ENCODE measurements at regions not wholly inside any gene's neighbourhood (a gene's known extent, or its start where the extent isn't known, plus 50 kb on each side); places are given as distances from the start of the nearest gene placed in this dataset.

- TF ChIP-seq, protein P1, sequence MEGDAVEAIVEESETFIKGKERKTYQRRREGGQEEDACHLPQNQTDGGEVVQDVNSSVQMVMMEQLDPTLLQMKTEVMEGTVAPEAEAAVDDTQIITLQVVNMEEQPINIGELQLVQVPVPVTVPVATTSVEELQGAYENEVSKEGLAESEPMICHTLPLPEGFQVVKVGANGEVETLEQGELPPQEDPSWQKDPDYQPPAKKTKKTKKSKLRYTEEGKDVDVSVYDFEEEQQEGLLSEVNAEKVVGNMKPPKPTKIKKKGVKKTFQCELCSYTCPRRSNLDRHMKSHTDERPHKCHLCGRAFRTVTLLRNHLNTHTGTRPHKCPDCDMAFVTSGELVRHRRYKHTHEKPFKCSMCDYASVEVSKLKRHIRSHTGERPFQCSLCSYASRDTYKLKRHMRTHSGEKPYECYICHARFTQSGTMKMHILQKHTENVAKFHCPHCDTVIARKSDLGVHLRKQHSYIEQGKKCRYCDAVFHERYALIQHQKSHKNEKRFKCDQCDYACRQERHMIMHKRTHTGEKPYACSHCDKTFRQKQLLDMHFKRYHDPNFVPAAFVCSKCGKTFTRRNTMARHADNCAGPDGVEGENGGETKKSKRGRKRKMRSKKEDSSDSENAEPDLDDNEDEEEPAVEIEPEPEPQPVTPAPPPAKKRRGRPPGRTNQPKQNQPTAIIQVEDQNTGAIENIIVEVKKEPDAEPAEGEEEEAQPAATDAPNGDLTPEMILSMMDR (IDR thresholded peaks at IDR 0.05; ENCODE audit: borderline replicate concordance, extremely low read depth, insufficient read depth): no peak
- peaks cover 3% of the 10 kb centered on the region for H3K27me3 ChIP-seq (ENCODE audit: control insufficient read depth, insufficient read depth, low read length)
- FAIRE-seq: no peak
- intact Hi-C loops (cut with DNase I): no loop called here
- no peak overlapping the region for H3K9ac ChIP-seq (ENCODE audit: low read length in 3 of 3)
- H3K4me3 ChIP-seq (ENCODE audit: low read length in 3 of 3): no peak overlapping the region
- H3K9me3 ChIP-seq (ENCODE audit: control insufficient read depth in 2 of 3, insufficient read depth in 1 of 3, low read length in 3 of 3): no peaks in the 10 kb centered on the region
- no peaks in the 10 kb centered on the region for H3K36me3 ChIP-seq (ENCODE audit: control insufficient read depth in 2 of 3, insufficient read depth in 3 of 3, low read length in 3 of 3)
- H3K27ac ChIP-seq (ENCODE audit: low read depth in 2 of 2, low read length in 2 of 2): no peak overlapping the region
- DNase-seq: no peak
- peaks cover 0 to 7% (median 5%) of the 10 kb centered on the region in 3 donors for H3K4me1 ChIP-seq (ENCODE audit: control insufficient read depth in 2 of 3, insufficient read depth in 2 of 3, low read depth in 1 of 3, low read length in 3 of 3)
Measured at GRCh38 chrX:69110116-69110530, 55.1 kb downstream of the PJA1 start.

GRCh38 chrX:69109706-69110105 is 55.5 kb downstream of the PJA1 start:
- no peak overlapping the region for H3K27ac ChIP-seq (ENCODE audit: low read depth in 2 of 2, low read length in 2 of 2)

DNA sequence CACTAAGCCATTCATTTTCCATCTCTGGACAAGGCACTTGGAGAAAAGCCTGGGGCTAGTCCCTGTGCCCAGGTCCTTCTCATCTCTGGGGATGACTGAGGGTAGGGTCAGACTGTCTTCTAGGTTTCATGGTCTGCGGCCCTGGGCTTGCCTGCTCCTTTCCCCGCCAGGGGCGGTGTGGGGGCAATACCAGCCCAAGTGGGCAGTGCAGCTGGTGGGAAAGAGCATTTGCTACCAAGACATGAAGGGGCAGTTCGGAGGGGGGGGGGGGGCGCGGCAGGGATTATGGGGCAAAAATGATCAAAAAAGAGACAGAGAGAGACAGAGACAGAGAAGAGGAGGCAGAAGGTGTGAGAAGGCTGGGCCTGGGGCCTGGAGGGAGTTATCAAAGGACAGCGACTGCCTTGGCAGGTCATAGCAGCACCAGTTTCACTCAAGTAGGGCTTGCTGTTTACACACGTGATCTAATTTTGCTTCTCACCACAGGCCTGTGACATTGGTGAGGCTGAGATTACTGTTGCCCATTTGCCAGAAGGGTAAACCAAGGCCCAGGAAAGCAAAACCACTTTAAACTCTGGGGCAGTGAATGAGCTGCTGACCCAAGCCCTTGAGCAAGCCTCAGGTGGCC is 56.1 kb downstream of the PJA1 start:
- FAIRE-seq (no peak), DNase-seq (no peak)
- Histone ChIP-seq H3K36me3 (ENCODE audit: control insufficient read depth in 2 of 3, insufficient read depth in 3 of 3, low read length in 3 of 3) (no peaks in the 10 kb centered on the region), H3K9me3 (ENCODE audit: control insufficient read depth in 2 of 3, insufficient read depth in 1 of 3, low read length in 3 of 3) (no peaks in the 10 kb centered on the region), H3K4me1 (ENCODE audit: control insufficient read depth in 2 of 3, insufficient read depth in 2 of 3, low read depth in 1 of 3, low read length in 3 of 3) (peaks cover 0 to 7% (median 5%) of the 10 kb centered on the region in 3 donors), H3K9ac (ENCODE audit: low read length in 3 of 3) (no peak overlapping the region), H3K4me3 (ENCODE audit: low read length in 3 of 3) (no peak overlapping the region), H3K27me3 (ENCODE audit: control insufficient read depth, insufficient read depth, low read length) (peaks cover 6% of the 10 kb centered on the region), H3K27ac (ENCODE audit: low read depth in 2 of 2, low read length in 2 of 2) (no peak overlapping the region)
- TF ChIP-seq, protein P1 (IDR thresholded peaks at IDR 0.05; ENCODE audit: borderline replicate concordance, extremely low read depth, insufficient read depth): no peak
- intact Hi-C loops (cut with DNase I): no loop called here

More at GRCh38 chrX:69109706-69110105, 55.5 kb downstream of the PJA1 start:
- TF ChIP-seq, protein P1 (IDR thresholded peaks at IDR 0.05; ENCODE audit: borderline replicate concordance, extremely low read depth, insufficient read depth): no peak
- no peaks in the 10 kb centered on the region for H3K36me3 ChIP-seq (ENCODE audit: control insufficient read depth in 2 of 3, insufficient read depth in 3 of 3, low read length in 3 of 3)
- intact Hi-C loops (cut with DNase I): no loop called here
- peaks cover 3% of the 10 kb centered on the region for H3K27me3 ChIP-seq (ENCODE audit: control insufficient read depth, insufficient read depth, low read length)
- peaks cover 0 to 7% (median 5%) of the 10 kb centered on the region in 3 donors for H3K4me1 ChIP-seq (ENCODE audit: control insufficient read depth in 2 of 3, insufficient read depth in 2 of 3, low read depth in 1 of 3, low read length in 3 of 3)
- H3K4me3 ChIP-seq (ENCODE audit: low read length in 3 of 3): no peak overlapping the region
- no peaks in the 10 kb centered on the region for H3K9me3 ChIP-seq (ENCODE audit: control insufficient read depth in 2 of 3, insufficient read depth in 1 of 3, low read length in 3 of 3)
- DNase-seq (no peak), FAIRE-seq (no peak)
- H3K9ac ChIP-seq (ENCODE audit: low read length in 3 of 3): no peak overlapping the region
